A673 (cell line): ENCODE measurements at regions not wholly inside any gene's neighbourhood (a gene's known extent, or its start where the extent isn't known, plus 50 kb on each side); places are given as distances from the start of the nearest gene placed in this dataset.

Source experiments
- BruUV-seq: library from RNA; stranded (reverse); fragments of 400-500 nt; replicated peaks from 2 replicates; lab custom pipeline; 2021; lab: Mats Ljungman, UMichigan
- CTCF ChIA-PET: fragments of 300-600 bp; sonication (Branson Sonifier 250); formaldehyde crosslinking; loops from one replicate; lab custom pipeline; 2022; ENCODE audit warnings: antibody characterized with exemption; lab: Charles Lee
- POLR2A ChIA-PET: fragments of 300-600 bp; sonication (Branson Sonifier 250); formaldehyde crosslinking; loops from one replicate; lab custom pipeline; 2022; ENCODE audit warnings: antibody characterized with exemption; ENCODE audit not compliant: low non-redundant PET; lab: Charles Lee
- DNase-seq: peaks from one replicate; pipeline ENCODE4 v3.0.0-alpha.2; 2015; ENCODE audit warnings: low spot score
- H3K27ac ChIP-seq: fragments of 200-600 bp; sonication (generic); 2 replicates; pipeline ENCODE4 v1.5.1; 2016; ENCODE audit warnings: mixed run types, low read depth, mild to moderate bottlenecking, mixed read lengths, antibody characterized with exemption, low read length; ENCODE audit not compliant: poor library complexity, severe bottlenecking
- H3K27me3 ChIP-seq: fragments of 200-600 bp; sonication (generic); replicated peaks from 2 replicates; pipeline ENCODE4 v1.6.1; 2017; ENCODE audit warnings: mixed run types, low read depth, mild to moderate bottlenecking, mixed read lengths, antibody characterized with exemption, low read length; ENCODE audit not compliant: insufficient read depth, poor library complexity
- H3K36me3 ChIP-seq: fragments of 200-600 bp; sonication (generic); 2 replicates; pipeline ENCODE4 v1.6.1; 2016; ENCODE audit warnings: mixed run types, mild to moderate bottlenecking, mixed read lengths, antibody characterized with exemption, low read length; ENCODE audit not compliant: insufficient read depth, poor library complexity, severe bottlenecking
- H3K4me1 ChIP-seq: fragments of 200-600 bp; sonication (generic); 2 replicates; pipeline ENCODE4 v1.6.1; 2017; ENCODE audit warnings: mixed run types, mild to moderate bottlenecking, mixed read lengths, antibody characterized with exemption, low read length; ENCODE audit not compliant: insufficient read depth, poor library complexity, severe bottlenecking
- H3K4me3 ChIP-seq: fragments of 200-600 bp; sonication (generic); 2 replicates; pipeline ENCODE4 v1.5.1; 2016; ENCODE audit warnings: low read depth, mixed run types, mild to moderate bottlenecking, mixed read lengths, low read length; ENCODE audit not compliant: poor library complexity, severe bottlenecking
- H3K9me3 ChIP-seq: fragments of 200-600 bp; sonication (generic); 2 replicates; pipeline ENCODE4 v1.6.1; 2016; ENCODE audit warnings: mixed run types, low read depth, mild to moderate bottlenecking, mixed read lengths, antibody characterized with exemption, low read length; ENCODE audit not compliant: poor library complexity, severe bottlenecking
- EZH2 ChIP-seq: fragments of 200-600 bp; sonication (generic); IDR thresholded peaks from 2 replicates; pipeline ENCODE4 v1.6.1; 2017; ENCODE audit warnings: borderline replicate concordance, low read depth, mild to moderate bottlenecking, mixed read lengths, antibody characterized with exemption, low read length; ENCODE audit not compliant: poor library complexity, severe bottlenecking
- intact Hi-C: fragments of 100-400 bp; cut with micrococcal nuclease; formaldehyde crosslinking; loops from one replicate; pipeline ENCODE4 v1.10.0; 2022; ENCODE audit not compliant: unreplicated experiment
- TF ChIP-seq, protein P1 (sequence below): fragments of 300-800, 200-600 bp; sonication (generic); conservative IDR thresholded peaks from 2 replicates; pipeline ENCODE4 v1.5.1; 2017; ENCODE audit warnings: low read depth, mild to moderate bottlenecking, antibody characterized with exemption, low read length, moderate library complexity, mixed read lengths

DNA sequence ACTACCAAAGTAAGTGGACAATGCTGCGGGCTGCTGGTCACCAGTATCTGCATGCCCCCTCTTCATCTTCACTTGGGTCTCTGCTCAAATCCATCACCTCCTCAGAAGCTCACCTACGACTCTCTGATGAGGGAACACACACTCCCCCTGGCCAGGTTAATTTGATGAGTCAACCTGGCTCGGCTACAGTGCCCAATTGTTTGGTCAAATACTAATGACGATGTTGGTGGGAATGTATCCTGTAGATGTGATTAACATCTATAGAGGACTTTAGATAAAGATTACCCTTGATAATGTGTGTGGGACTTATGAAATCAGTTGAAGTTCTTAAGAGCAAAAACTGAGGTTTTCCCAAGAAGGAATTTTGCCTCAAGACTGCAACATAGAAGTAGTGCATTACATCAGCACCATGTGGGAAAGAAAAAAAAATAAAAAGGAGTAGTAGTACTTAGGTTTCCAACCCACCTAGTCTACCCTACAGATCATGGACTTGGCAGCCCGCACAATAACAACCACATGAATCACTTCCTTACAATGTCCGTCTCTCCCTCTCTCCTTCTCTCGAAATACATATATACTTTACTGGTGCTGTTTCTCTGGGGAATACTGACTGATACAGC lies 467.3 kb downstream of the DNAH5 start:
- no peak for DNase-seq
- Histone ChIP-seq H3K36me3 (no peaks in the 10 kb centered on the region), H3K9me3 (no peaks in the 10 kb centered on the region), H3K27me3 (no peaks in the 10 kb centered on the region), H3K4me1 (no peaks in the 10 kb centered on the region), H3K4me3 (no peak overlapping the region), H3K27ac (no peak overlapping the region)
- BruUV-seq, result no TSS peak
- TF ChIP-seq, protein P1, sequence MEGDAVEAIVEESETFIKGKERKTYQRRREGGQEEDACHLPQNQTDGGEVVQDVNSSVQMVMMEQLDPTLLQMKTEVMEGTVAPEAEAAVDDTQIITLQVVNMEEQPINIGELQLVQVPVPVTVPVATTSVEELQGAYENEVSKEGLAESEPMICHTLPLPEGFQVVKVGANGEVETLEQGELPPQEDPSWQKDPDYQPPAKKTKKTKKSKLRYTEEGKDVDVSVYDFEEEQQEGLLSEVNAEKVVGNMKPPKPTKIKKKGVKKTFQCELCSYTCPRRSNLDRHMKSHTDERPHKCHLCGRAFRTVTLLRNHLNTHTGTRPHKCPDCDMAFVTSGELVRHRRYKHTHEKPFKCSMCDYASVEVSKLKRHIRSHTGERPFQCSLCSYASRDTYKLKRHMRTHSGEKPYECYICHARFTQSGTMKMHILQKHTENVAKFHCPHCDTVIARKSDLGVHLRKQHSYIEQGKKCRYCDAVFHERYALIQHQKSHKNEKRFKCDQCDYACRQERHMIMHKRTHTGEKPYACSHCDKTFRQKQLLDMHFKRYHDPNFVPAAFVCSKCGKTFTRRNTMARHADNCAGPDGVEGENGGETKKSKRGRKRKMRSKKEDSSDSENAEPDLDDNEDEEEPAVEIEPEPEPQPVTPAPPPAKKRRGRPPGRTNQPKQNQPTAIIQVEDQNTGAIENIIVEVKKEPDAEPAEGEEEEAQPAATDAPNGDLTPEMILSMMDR, result no peak
- TF ChIP-seq EZH2, result no peak
- ChIA-PET CTCF (no interaction called here), POLR2A (no interaction called here)
- intact Hi-C loops, result no loop called here

DNA sequence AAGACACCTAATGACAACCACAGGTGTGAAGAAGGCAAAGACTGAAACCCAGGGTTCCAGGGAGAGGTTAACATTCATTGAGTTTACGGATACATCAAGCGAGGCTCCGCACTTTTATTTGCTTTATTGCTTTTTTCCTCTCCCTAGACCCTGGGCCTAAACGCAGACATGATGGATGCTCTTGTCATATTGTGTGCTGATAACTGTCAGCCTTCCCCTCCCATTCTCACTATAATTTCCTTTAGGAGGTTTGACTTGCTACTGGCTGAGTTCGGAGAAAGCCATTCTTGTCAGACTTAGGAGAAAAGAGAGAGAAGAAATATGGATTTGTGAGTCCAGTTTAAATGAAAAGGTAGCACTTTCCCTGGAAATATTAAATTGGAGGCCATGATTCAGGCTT lies 471.6 kb downstream of the DNAH5 start:
- intact Hi-C loops, result no loop called here
- Histone ChIP-seq H3K4me1 (no peaks in the 10 kb centered on the region), H3K27me3 (no peaks in the 10 kb centered on the region), H3K36me3 (no peaks in the 10 kb centered on the region), H3K27ac (no peak overlapping the region), H3K9me3 (no peaks in the 10 kb centered on the region), H3K4me3 (no peak overlapping the region)
- ChIA-PET POLR2A (no interaction called here), CTCF (no interaction called here)
- BruUV-seq, result no TSS peak
- TF ChIP-seq, protein P1, result no peak
- no peak for TF ChIP-seq EZH2
- DNase-seq, result no peak

DNA sequence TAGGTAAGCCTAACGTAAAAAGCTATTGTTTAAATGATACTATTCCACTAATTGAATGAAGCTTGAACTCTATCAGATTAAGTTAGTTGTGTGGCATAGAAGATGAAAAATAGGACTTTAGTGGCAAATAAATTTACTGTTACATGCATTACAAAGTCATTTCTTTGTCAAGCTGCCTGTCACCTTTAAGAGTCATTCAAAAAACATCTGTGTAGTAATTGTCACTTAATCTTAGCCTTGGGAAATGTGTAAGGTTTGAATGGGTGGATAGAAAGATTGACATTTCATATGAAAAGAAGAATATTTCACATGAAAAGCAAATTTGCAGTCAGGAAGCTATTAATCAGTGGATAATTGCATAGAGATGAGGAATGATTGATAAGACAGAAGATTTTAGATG lies 473.5 kb downstream of the DNAH5 start:
- no TSS peak for BruUV-seq

More for the DNA sequence above, 473.5 kb downstream of the DNAH5 start:
- DNase-seq, result no peak
- no peaks in the 10 kb centered on the region for H3K9me3 ChIP-seq
- intact Hi-C loops, result no loop called here
- no peak overlapping the region for H3K27ac ChIP-seq
- no peak for TF ChIP-seq EZH2
- TF ChIP-seq, protein P1, result no peak
- ChIA-PET CTCF (no interaction called here), POLR2A (no interaction called here)
- H3K4me1 ChIP-seq, result no peaks in the 10 kb centered on the region
- H3K4me3 ChIP-seq, result no peak overlapping the region
- H3K27me3 ChIP-seq, result no peaks in the 10 kb centered on the region
- H3K36me3 ChIP-seq, result no peaks in the 10 kb centered on the region
